H9 (cell line): ENCODE measurements at regions not wholly inside any gene's neighbourhood (a gene's known extent, or its start where the extent isn't known, plus 50 kb on each side); places are given as distances from the start of the nearest gene placed in this dataset.

Experiments
- DNase-seq: peaks from one replicate; pipeline ENCODE4 v3.0.0-alpha.2; 2017
- H2AFZ ChIP-seq: one replicate; pipeline ENCODE4 v1.6.1; 2013; ENCODE audit warnings: mild to moderate bottlenecking, low read length, control low read depth, moderate library complexity
- H2AK5ac ChIP-seq: 2 replicates; pipeline ENCODE4 v1.6.1; 2013; ENCODE audit warnings: low read length, control low read depth, mixed read lengths; ENCODE audit not compliant: insufficient read length
- H2BK120ac ChIP-seq: one replicate; pipeline ENCODE4 v1.6.1; 2013; ENCODE audit warnings: low read depth, mild to moderate bottlenecking, low read length, control low read depth, inconsistent platforms; ENCODE audit not compliant: poor library complexity, severe bottlenecking
- H2BK12ac ChIP-seq: 2 replicates; pipeline ENCODE4 v1.6.1; 2013; ENCODE audit warnings: low read length, control low read depth, mixed read lengths, low read depth; ENCODE audit not compliant: insufficient read length
- H2BK15ac ChIP-seq: 2 replicates; pipeline ENCODE4 v1.6.1; 2013; ENCODE audit warnings: low read depth, low read length, control low read depth
- H2BK20ac ChIP-seq: one replicate; pipeline ENCODE4 v1.6.1; 2013; ENCODE audit warnings: low read depth, mild to moderate bottlenecking, low read length, control low read depth, inconsistent platforms; ENCODE audit not compliant: poor library complexity, severe bottlenecking
- H2BK5ac ChIP-seq: 2 replicates; pipeline ENCODE4 v1.6.1; 2013; ENCODE audit warnings: low read length, control low read depth, mixed read lengths; ENCODE audit not compliant: insufficient read length
- H3K14ac ChIP-seq: 2 replicates; pipeline ENCODE4 v1.6.1; 2013; ENCODE audit warnings: low read length, control low read depth; ENCODE audit not compliant: insufficient read depth
- H3K18ac ChIP-seq: 2 replicates; pipeline ENCODE4 v1.6.1; 2013; ENCODE audit warnings: low read depth, mild to moderate bottlenecking, mixed read lengths, low read length, control low read depth; ENCODE audit not compliant: insufficient read length
- H3K23ac ChIP-seq: 2 replicates; pipeline ENCODE4 v1.6.1; 2013; ENCODE audit warnings: low read length, control low read depth, mixed read lengths, low read depth; ENCODE audit not compliant: insufficient read length
- H3K23me2 ChIP-seq: 2 replicates; pipeline ENCODE4 v1.6.1; 2013; ENCODE audit warnings: low read depth, mild to moderate bottlenecking, mixed read lengths, low read length, control low read depth; ENCODE audit not compliant: insufficient read length, poor library complexity, severe bottlenecking
- H3K27ac ChIP-seq: 2 replicates; pipeline ENCODE4 v1.5.1; 2013; ENCODE audit warnings: low read length, control low read depth, mixed read lengths, low read depth; ENCODE audit not compliant: insufficient read length
- H3K27me3 ChIP-seq: 2 replicates; pipeline ENCODE4 v1.6.1; 2013; ENCODE audit warnings: low read length, control low read depth, inconsistent platforms; ENCODE audit not compliant: insufficient read depth
- H3K4ac ChIP-seq: 2 replicates; pipeline ENCODE4 v1.6.1; 2013; ENCODE audit warnings: low read depth, mild to moderate bottlenecking, control low read depth, inconsistent platforms, low read length, moderate library complexity
- H3K4me1 ChIP-seq: 2 replicates; pipeline ENCODE4 v1.6.1; 2013; ENCODE audit warnings: low read length, control low read depth, inconsistent platforms; ENCODE audit not compliant: insufficient read depth
- H3K4me2 ChIP-seq: 2 replicates; pipeline ENCODE4 v1.6.1; 2013; ENCODE audit warnings: low read length, control low read depth, mixed read lengths; ENCODE audit not compliant: insufficient read length, insufficient read depth
- H3K56ac ChIP-seq: 2 replicates; pipeline ENCODE4 v1.6.1; 2013; ENCODE audit warnings: low read depth, mild to moderate bottlenecking, mixed read lengths, low read length, control low read depth; ENCODE audit not compliant: insufficient read length
- H3K79me1 ChIP-seq: 2 replicates; pipeline ENCODE4 v1.6.1; 2013; ENCODE audit warnings: low read depth, mild to moderate bottlenecking, moderate library complexity, low read length, control low read depth, inconsistent platforms; ENCODE audit not compliant: insufficient read depth, poor library complexity, severe bottlenecking
- H3K79me2 ChIP-seq: 2 replicates; pipeline ENCODE4 v1.6.1; 2013; ENCODE audit warnings: low read length, control low read depth, inconsistent platforms; ENCODE audit not compliant: insufficient read depth
- H3K9ac ChIP-seq: 2 replicates; pipeline ENCODE4 v1.6.1; 2013; ENCODE audit warnings: low read length, control low read depth, mixed read lengths; ENCODE audit not compliant: insufficient read length; ENCODE audit errors: extremely low read depth
- H3K9me3 ChIP-seq: one replicate; pipeline ENCODE4 v1.6.1; 2013; ENCODE audit warnings: low read depth, low read length, inconsistent platforms; ENCODE audit not compliant: control insufficient read depth
- H3T11ph ChIP-seq: one replicate; pipeline ENCODE4 v1.6.1; 2013; ENCODE audit warnings: mild to moderate bottlenecking, low read length, control low read depth, inconsistent platforms
- H4K20me1 ChIP-seq: one replicate; pipeline ENCODE4 v1.6.1; 2013; ENCODE audit not compliant: control insufficient read depth, insufficient read length, insufficient read depth
- H4K5ac ChIP-seq: 2 replicates; pipeline ENCODE4 v1.6.1; 2013; ENCODE audit warnings: low read depth, mild to moderate bottlenecking, mixed read lengths, low read length, control low read depth; ENCODE audit not compliant: insufficient read length
- H4K8ac ChIP-seq: replicated peaks from 2 replicates; pipeline ENCODE4 v1.6.1; 2013; ENCODE audit warnings: low read length, control low read depth, mixed read lengths, low read depth; ENCODE audit not compliant: insufficient read length
- H4K91ac ChIP-seq: 2 replicates; pipeline ENCODE4 v1.6.1; 2013; ENCODE audit warnings: low read depth, mild to moderate bottlenecking, moderate library complexity, mixed read lengths, low read length, control low read depth; ENCODE audit not compliant: insufficient read length
- H3K27ac Mint-ChIP-seq, 3 experiments: 2 replicates in 2 of 3; 3 replicates in 1 of 3; pipeline ENCODE4 v1.8.0; 2020 to 2021; ENCODE audit warnings: mixed read lengths in 3 of 3, mild to moderate bottlenecking in 1 of 3, moderate library complexity in 1 of 3
- H3K27me3 Mint-ChIP-seq: 2 replicates; pipeline ENCODE4 v1.8.0; 2021; ENCODE audit warnings: low read depth, mild to moderate bottlenecking, moderate library complexity, mixed read lengths
- H3K36me3 Mint-ChIP-seq, 3 experiments: 2 replicates in 2 of 3; 3 replicates in 1 of 3; pipeline ENCODE4 v1.8.0; 2020 to 2021; ENCODE audit warnings: low read depth in 3 of 3, mixed read lengths in 3 of 3; ENCODE audit not compliant: insufficient read depth in 1 of 3
- H3K4me1 Mint-ChIP-seq, 2 experiments: 2 replicates each; pipeline ENCODE4 v1.8.0; 2020; ENCODE audit warnings: mixed read lengths in 2 of 2
- H3K4me3 Mint-ChIP-seq, 2 experiments: 2 replicates in 1 of 2; 3 replicates in 1 of 2; pipeline ENCODE4 v1.8.0; 2020 to 2021; ENCODE audit warnings: mild to moderate bottlenecking in 2 of 2, mixed read lengths in 2 of 2, moderate library complexity in 1 of 2
- H3K9me3 Mint-ChIP-seq, 2 experiments: 2 replicates in 1 of 2; 3 replicates in 1 of 2; pipeline ENCODE4 v1.8.0; 2020; ENCODE audit warnings: mild to moderate bottlenecking in 2 of 2, mixed read lengths in 2 of 2, moderate library complexity in 1 of 2
- WGBS: extraction: QIAGEN DNeasy Blood & Tissue Kit; methylation state at CpG from one replicate; pipeline ENCODE4 v1.1.7; 2013; ENCODE audit warnings: missing lambda C conversion rate, low lambda C conversion rate, mixed read lengths; ENCODE audit not compliant: insufficient read length; ENCODE audit errors: extremely low coverage; 5-methylcytosine and 5-hydroxymethylcytosine counted together
- TF ChIP-seq, protein P1 (sequence below): fragments of 200-600 bp; sonication (generic); conservative IDR thresholded peaks from 3 replicates; pipeline ENCODE4 v1.8.0; 2021; ENCODE audit warnings: antibody characterized with exemption, mild to moderate bottlenecking

GRCh38 chr1:29602203-29602602, 365.9 kb downstream of the PTPRU start:
- peaks cover 5 to 14% of the 10 kb centered on the region in 2 experiments; a peak in 4 of 5 replicates for H3K9me3 Mint-ChIP-seq
- Histone ChIP-seq H4K91ac (no peak overlapping the region), H4K8ac (no peak overlapping the region), H2AFZ (no peak overlapping the region), H3K9me3 (no peaks in the 10 kb centered on the region), H3K4me2 (no peak overlapping the region), H4K5ac (no peak overlapping the region), H3K56ac (no peak overlapping the region), H3K79me1 (no peaks in the 10 kb centered on the region), H3K4ac (no peak overlapping the region), H3K18ac (no peak overlapping the region), H3K14ac (no peak overlapping the region), H3T11ph (no peak overlapping the region), H3K27ac (no peak overlapping the region), H3K23ac (no peak overlapping the region), H3K4me1 (no peaks in the 10 kb centered on the region), H2BK20ac (no peak overlapping the region), H3K27me3 (no peaks in the 10 kb centered on the region), H3K23me2 (no peaks in the 10 kb centered on the region), H4K20me1 (no peaks in the 10 kb centered on the region), H3K9ac (no peak overlapping the region), H2BK120ac (no peak overlapping the region), H3K79me2 (no peaks in the 10 kb centered on the region), H2BK12ac (no peak overlapping the region), H2BK5ac (no peak overlapping the region), H2AK5ac (no peak overlapping the region), H2BK15ac (no peak overlapping the region)
- peaks cover 0 to 5% of the 10 kb centered on the region in 2 experiments; a peak in 1 of 4 replicates for H3K4me1 Mint-ChIP-seq
- WGBS: no CpG with 5 or more reads among the region's 3 CpGs
- peaks cover 7% of the 10 kb centered on the region for H3K27me3 Mint-ChIP-seq
- no peak overlapping the region for H3K4me3 Mint-ChIP-seq
- TF ChIP-seq, protein P1, sequence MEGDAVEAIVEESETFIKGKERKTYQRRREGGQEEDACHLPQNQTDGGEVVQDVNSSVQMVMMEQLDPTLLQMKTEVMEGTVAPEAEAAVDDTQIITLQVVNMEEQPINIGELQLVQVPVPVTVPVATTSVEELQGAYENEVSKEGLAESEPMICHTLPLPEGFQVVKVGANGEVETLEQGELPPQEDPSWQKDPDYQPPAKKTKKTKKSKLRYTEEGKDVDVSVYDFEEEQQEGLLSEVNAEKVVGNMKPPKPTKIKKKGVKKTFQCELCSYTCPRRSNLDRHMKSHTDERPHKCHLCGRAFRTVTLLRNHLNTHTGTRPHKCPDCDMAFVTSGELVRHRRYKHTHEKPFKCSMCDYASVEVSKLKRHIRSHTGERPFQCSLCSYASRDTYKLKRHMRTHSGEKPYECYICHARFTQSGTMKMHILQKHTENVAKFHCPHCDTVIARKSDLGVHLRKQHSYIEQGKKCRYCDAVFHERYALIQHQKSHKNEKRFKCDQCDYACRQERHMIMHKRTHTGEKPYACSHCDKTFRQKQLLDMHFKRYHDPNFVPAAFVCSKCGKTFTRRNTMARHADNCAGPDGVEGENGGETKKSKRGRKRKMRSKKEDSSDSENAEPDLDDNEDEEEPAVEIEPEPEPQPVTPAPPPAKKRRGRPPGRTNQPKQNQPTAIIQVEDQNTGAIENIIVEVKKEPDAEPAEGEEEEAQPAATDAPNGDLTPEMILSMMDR: no peak
- H3K36me3 Mint-ChIP-seq: peaks cover 0 to 4% (median 0%) of the 10 kb centered on the region in 3 experiments; a peak in 2 of 7 replicates
- H3K27ac Mint-ChIP-seq: no peak overlapping the region
- no peak for DNase-seq
